ENCODE measurements at regions not wholly inside any gene's neighbourhood (a gene's known extent, or its start where the extent isn't known, plus 50 kb on each side); places are given as distances from the start of the nearest gene placed in this dataset.

DNA sequence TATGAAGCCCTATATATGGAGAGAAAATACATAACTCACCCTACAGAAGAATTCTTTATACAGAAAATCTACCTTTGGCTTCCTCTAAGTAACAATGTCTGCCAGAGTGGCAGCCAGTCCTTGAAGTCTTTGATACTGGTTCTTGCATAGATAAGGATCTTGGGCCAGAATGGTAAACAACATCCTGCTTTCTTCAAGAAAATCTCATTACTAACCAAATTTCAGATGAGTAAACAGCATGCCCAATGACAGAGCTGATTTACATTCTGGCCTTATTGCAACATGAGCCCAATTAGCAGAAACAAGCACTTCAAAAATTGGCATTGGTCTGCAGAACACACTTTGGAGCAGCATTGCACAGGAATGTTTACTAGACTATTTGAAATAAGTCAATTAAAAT lies 336.5 kb upstream of the ST6GAL2 start:
- H3K27ac ChIP-seq (ENCODE audit: low read depth in 1 of 2, low read length in 2 of 2): no peak overlapping the region
- no peak overlapping the region for H3K4me3 ChIP-seq (replicated peaks in 1 of 3; ENCODE audit: low read depth in 2 of 3, low read length in 3 of 3)
- no peaks in the 10 kb centered on the region for H3K27me3 Mint-ChIP-seq (ENCODE audit: low read depth in 3 of 3)
- no peaks in the 10 kb centered on the region for H3K36me3 ChIP-seq (replicated peaks in 1 of 2; ENCODE audit: control insufficient read depth in 1 of 2, insufficient read depth in 2 of 2, low read length in 2 of 2)
- no peaks in the 10 kb centered on the region for H3K4me1 ChIP-seq (ENCODE audit: control insufficient read depth in 1 of 2, insufficient read depth in 2 of 2, low read length in 2 of 2)
- intact Hi-C loops (cut with micrococcal nuclease): no loop called here
- H3K27me3 ChIP-seq (ENCODE audit: control insufficient read depth in 2 of 2, insufficient read depth in 2 of 2, low read length in 2 of 2): no peaks in the 10 kb centered on the region
- H3K9me3 ChIP-seq (replicated peaks in 1 of 2; ENCODE audit: control insufficient read depth in 1 of 2, insufficient read depth in 1 of 2, low read length in 2 of 2): peaks cover 3 to 4% of the 10 kb centered on the region in 2 donors
- no peak overlapping the region for H2AFZ ChIP-seq (ENCODE audit: insufficient read depth, low read depth, low read length, poor library complexity, severe bottlenecking)
- peaks cover 0 to 7% (median 2%) of the 10 kb centered on the region in 7 donors for H3K9me3 Mint-ChIP-seq
- H4K20me1 ChIP-seq (ENCODE audit: insufficient read depth, low read length): no peaks in the 10 kb centered on the region
- no peak overlapping the region for H3K4me3 Mint-ChIP-seq
- TF ChIP-seq, protein P1, sequence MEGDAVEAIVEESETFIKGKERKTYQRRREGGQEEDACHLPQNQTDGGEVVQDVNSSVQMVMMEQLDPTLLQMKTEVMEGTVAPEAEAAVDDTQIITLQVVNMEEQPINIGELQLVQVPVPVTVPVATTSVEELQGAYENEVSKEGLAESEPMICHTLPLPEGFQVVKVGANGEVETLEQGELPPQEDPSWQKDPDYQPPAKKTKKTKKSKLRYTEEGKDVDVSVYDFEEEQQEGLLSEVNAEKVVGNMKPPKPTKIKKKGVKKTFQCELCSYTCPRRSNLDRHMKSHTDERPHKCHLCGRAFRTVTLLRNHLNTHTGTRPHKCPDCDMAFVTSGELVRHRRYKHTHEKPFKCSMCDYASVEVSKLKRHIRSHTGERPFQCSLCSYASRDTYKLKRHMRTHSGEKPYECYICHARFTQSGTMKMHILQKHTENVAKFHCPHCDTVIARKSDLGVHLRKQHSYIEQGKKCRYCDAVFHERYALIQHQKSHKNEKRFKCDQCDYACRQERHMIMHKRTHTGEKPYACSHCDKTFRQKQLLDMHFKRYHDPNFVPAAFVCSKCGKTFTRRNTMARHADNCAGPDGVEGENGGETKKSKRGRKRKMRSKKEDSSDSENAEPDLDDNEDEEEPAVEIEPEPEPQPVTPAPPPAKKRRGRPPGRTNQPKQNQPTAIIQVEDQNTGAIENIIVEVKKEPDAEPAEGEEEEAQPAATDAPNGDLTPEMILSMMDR (IDR thresholded peaks at IDR 0.05): no peak
- no peaks in the 10 kb centered on the region for H3K36me3 Mint-ChIP-seq
- H3K4me2 ChIP-seq (replicated peaks; ENCODE audit: extremely low read depth, low read length, poor library complexity, severe bottlenecking): no peak overlapping the region
- H3K9ac ChIP-seq (ENCODE audit: insufficient read depth, low read length, poor library complexity, severe bottlenecking): no peak overlapping the region
- DNase-seq: no peak
- no peaks in the 10 kb centered on the region for H3K79me2 ChIP-seq (ENCODE audit: insufficient read depth, low read length)
- H3K4me1 Mint-ChIP-seq: no peaks in the 10 kb centered on the region
- H3K27ac Mint-ChIP-seq: no peak overlapping the region

DNA sequence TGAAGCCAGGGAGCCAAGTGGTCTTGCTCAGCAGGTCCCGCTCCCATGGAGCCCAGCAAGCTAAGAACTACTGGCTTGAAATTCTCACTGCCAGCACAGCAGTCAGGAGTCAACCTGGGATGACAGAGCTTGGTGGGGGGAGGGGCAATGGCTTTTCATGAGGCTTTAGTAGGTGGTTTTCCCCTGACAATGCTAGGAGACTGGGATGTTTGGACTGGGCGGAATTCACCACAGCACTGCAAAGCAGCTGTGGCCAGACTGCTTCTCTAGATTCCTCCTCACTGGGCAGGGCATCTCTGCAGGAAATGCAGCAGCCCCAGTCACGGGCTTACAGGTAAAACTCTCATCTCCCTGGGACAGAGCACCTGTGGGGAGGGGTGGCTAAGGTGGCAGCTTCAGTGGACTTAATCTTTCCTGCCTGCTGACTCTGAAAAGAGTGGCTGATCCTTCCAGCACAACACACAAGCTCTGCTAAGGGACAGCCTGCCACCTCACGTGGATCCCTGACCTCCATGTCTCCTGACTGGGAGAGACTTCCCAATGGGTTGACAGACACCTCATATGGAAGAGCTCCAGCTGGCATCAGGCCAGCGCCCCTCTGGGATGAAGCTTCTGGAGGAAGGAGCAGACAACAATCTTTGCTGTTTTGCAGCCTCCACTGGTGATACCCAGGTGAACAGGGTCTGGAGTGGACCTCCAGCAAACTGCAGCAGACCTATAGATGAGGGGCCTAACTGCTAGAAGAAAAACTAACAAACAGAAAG lies 349.7 kb upstream of the ST6GAL2 start:
- Histone ChIP-seq H3K4me2 (replicated peaks; ENCODE audit: extremely low read depth, low read length, poor library complexity, severe bottlenecking) (no peak overlapping the region), H3K4me3 (replicated peaks in 1 of 3; ENCODE audit: low read depth in 2 of 3, low read length in 3 of 3) (no peak overlapping the region), H3K9me3 (replicated peaks in 1 of 2; ENCODE audit: control insufficient read depth in 1 of 2, insufficient read depth in 1 of 2, low read length in 2 of 2) (peaks cover 0 to 17% of the 10 kb centered on the region in 2 donors), H3K9ac (ENCODE audit: insufficient read depth, low read length, poor library complexity, severe bottlenecking) (no peak overlapping the region), H3K27ac (ENCODE audit: low read depth in 1 of 2, low read length in 2 of 2) (no peak overlapping the region), H3K27me3 (ENCODE audit: control insufficient read depth in 2 of 2, insufficient read depth in 2 of 2, low read length in 2 of 2) (no peaks in the 10 kb centered on the region), H4K20me1 (ENCODE audit: insufficient read depth, low read length) (no peaks in the 10 kb centered on the region), H3K79me2 (ENCODE audit: insufficient read depth, low read length) (no peaks in the 10 kb centered on the region), H2AFZ (ENCODE audit: insufficient read depth, low read depth, low read length, poor library complexity, severe bottlenecking) (no peak overlapping the region), H3K36me3 (replicated peaks in 1 of 2; ENCODE audit: control insufficient read depth in 1 of 2, insufficient read depth in 2 of 2, low read length in 2 of 2) (no peaks in the 10 kb centered on the region), H3K4me1 (ENCODE audit: control insufficient read depth in 1 of 2, insufficient read depth in 2 of 2, low read length in 2 of 2) (no peaks in the 10 kb centered on the region)
- no peaks in the 10 kb centered on the region for H3K4me1 Mint-ChIP-seq
- H3K36me3 Mint-ChIP-seq: no peaks in the 10 kb centered on the region
- H3K27ac Mint-ChIP-seq: no peak overlapping the region
- H3K4me3 Mint-ChIP-seq: peak overlapping the region in 1 of 2 donors; percentile 14
- intact Hi-C loops (cut with micrococcal nuclease): no loop called here
- WGBS (ENCODE audit: insufficient coverage): 86% methylated on average over 3 of the region's 5 CpGs
- TF ChIP-seq, protein P1 (IDR thresholded peaks at IDR 0.05): no peak
- H3K27me3 Mint-ChIP-seq (ENCODE audit: low read depth in 3 of 3): peaks cover 0 to 2% (median 0%) of the 10 kb centered on the region in 3 donors
- peaks cover 6 to 17% (median 12%) of the 10 kb centered on the region in 7 donors for H3K9me3 Mint-ChIP-seq
- DNase-seq: no peak

Measured in CD14-positive monocyte (primary cell).